ENCODE measurements at regions not wholly inside any gene's neighbourhood (a gene's known extent, or its start where the extent isn't known, plus 50 kb on each side); places are given as distances from the start of the nearest gene placed in this dataset.

- Histone ChIP-seq H3K27ac (no peak overlapping the region), H3K36me3 (no peaks in the 10 kb centered on the region), H3K27me3 (no peaks in the 10 kb centered on the region), H3K4me3 (no peak overlapping the region), H3K9me3 (ENCODE audit: low read depth) (no peaks in the 10 kb centered on the region), H3K4me1 (ENCODE audit: low read depth) (no peaks in the 10 kb centered on the region)
- no peak for DNase-seq (ENCODE audit: low read depth in 1 of 2, low spot score in 1 of 2)
- TF ChIP-seq, protein P1, sequence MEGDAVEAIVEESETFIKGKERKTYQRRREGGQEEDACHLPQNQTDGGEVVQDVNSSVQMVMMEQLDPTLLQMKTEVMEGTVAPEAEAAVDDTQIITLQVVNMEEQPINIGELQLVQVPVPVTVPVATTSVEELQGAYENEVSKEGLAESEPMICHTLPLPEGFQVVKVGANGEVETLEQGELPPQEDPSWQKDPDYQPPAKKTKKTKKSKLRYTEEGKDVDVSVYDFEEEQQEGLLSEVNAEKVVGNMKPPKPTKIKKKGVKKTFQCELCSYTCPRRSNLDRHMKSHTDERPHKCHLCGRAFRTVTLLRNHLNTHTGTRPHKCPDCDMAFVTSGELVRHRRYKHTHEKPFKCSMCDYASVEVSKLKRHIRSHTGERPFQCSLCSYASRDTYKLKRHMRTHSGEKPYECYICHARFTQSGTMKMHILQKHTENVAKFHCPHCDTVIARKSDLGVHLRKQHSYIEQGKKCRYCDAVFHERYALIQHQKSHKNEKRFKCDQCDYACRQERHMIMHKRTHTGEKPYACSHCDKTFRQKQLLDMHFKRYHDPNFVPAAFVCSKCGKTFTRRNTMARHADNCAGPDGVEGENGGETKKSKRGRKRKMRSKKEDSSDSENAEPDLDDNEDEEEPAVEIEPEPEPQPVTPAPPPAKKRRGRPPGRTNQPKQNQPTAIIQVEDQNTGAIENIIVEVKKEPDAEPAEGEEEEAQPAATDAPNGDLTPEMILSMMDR (IDR thresholded peaks at IDR 0.05; ENCODE audit: low read depth, low read length), result no peak
Observed at GRCh38 chr3:95613993-95614392, 1200.4 kb upstream of the EPHA6 start.

DNA sequence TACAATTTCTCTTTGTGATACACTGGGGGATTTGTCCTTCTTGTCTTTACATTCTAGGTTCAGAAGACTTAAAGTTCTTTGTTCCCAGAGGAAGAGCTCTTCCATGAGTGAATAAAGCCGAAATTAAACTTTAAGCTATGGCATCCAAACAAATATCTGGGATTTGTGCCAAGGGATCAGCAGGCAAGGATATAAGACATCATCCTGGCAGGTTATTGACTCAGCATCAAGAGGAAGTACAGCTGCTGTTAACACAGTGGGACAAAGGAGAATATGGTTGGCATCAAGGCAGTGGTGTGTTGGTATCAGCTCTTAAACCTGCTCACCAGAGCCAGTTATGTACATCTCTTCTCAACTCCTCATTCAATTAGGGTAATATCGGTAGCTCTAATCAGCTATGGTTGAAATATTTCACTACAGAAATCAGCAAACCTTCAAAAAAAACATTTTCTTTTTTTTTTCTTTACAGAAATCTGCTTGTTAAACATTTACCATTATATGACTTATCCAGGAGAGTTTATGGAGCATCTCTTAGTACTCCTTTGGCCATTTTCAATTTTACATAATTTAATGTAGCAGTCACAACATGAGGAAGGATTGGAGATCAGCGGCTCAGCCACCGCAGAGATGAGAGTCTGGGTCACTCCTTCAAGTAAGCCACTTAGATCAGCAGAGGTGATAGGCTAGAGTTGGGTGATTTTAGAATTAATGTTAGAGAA, 1198.6 kb upstream of the EPHA6 start:
- no peak overlapping the region for H3K4me3 ChIP-seq
- no peak overlapping the region for H3K27ac ChIP-seq
- no peak for DNase-seq (ENCODE audit: low read depth in 1 of 2, low spot score in 1 of 2)
- no peaks in the 10 kb centered on the region for H3K36me3 ChIP-seq
- TF ChIP-seq, protein P1 (IDR thresholded peaks at IDR 0.05; ENCODE audit: low read depth, low read length), result no peak
- no peaks in the 10 kb centered on the region for H3K9me3 ChIP-seq (ENCODE audit: low read depth)
- H3K4me1 ChIP-seq (ENCODE audit: low read depth), result no peaks in the 10 kb centered on the region
- no peaks in the 10 kb centered on the region for H3K27me3 ChIP-seq

GRCh38 chr3:95626107-95626506, 1188.3 kb upstream of the EPHA6 start:
- H3K4me1 ChIP-seq (ENCODE audit: low read depth), result no peaks in the 10 kb centered on the region
- DNase-seq (ENCODE audit: low read depth in 1 of 2, low spot score in 1 of 2), result no peak
- no peak overlapping the region for H3K4me3 ChIP-seq
- H3K9me3 ChIP-seq (ENCODE audit: low read depth), result no peaks in the 10 kb centered on the region
- no peak overlapping the region for H3K27ac ChIP-seq
- H3K36me3 ChIP-seq, result no peaks in the 10 kb centered on the region
- TF ChIP-seq, protein P1 (IDR thresholded peaks at IDR 0.05; ENCODE audit: low read depth, low read length), result no peak
- no peaks in the 10 kb centered on the region for H3K27me3 ChIP-seq

- DNase-seq (ENCODE audit: low read depth in 1 of 2, low spot score in 1 of 2), result no peak
- H3K4me1 ChIP-seq (ENCODE audit: low read depth), result no peaks in the 10 kb centered on the region
- no peak overlapping the region for H3K27ac ChIP-seq
- no peaks in the 10 kb centered on the region for H3K36me3 ChIP-seq
- no peaks in the 10 kb centered on the region for H3K9me3 ChIP-seq (ENCODE audit: low read depth)
- no peaks in the 10 kb centered on the region for H3K27me3 ChIP-seq
- H3K4me3 ChIP-seq, result no peak overlapping the region
- TF ChIP-seq, protein P1 (IDR thresholded peaks at IDR 0.05; ENCODE audit: low read depth, low read length), result no peak
Observed at GRCh38 chr3:95627293-95627692, 1187.1 kb upstream of the EPHA6 start.

DNA sequence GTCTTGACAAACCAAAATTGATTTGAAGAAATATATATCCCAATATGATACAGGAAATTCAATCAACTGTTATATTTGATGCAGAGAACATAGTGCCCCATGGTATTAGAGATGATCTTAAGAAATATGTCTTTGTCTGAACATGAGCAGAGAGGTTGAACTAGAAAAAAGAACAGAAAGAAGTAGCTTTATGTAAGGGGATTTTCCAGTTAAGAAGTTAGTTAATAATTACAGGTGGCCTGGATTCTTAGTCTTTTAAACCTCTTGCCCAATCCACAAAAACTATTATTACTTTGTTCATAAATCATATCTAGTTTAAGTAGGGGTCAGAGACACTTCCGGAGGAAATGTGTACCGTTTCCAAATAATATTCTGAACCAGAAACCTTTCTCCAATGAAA, 1186.7 kb upstream of the EPHA6 start:
- Histone ChIP-seq H3K27me3 (no peaks in the 10 kb centered on the region), H3K9me3 (ENCODE audit: low read depth) (no peaks in the 10 kb centered on the region), H3K4me1 (ENCODE audit: low read depth) (no peaks in the 10 kb centered on the region), H3K27ac (no peak overlapping the region), H3K4me3 (no peak overlapping the region), H3K36me3 (no peaks in the 10 kb centered on the region)
- DNase-seq (ENCODE audit: low read depth in 1 of 2, low spot score in 1 of 2), result no peak
- TF ChIP-seq, protein P1 (IDR thresholded peaks at IDR 0.05; ENCODE audit: low read depth, low read length), result no peak

All from cardiac muscle cell (in vitro differentiated cells and primary cell).